GM18507 (cell line): ENCODE measurements at regions not wholly inside any gene's neighbourhood (a gene's known extent, or its start where the extent isn't known, plus 50 kb on each side); places are given as distances from the start of the nearest gene placed in this dataset.

Experiments
- DNase-seq: peaks from one replicate; pipeline ENCODE4 v3.0.0; 2011; ENCODE audit warnings: low read depth; ENCODE audit not compliant: insufficient read length; ENCODE audit errors: extremely low spot score
- FAIRE-seq: peaks from 2 replicates; lab custom pipeline; 2011; peaks lifted over from hg19 to GRCh38; lab: Jason Lieb, UNC

GRCh38 chr15:85972805-85973540, 106.7 kb upstream of the AGBL1 start:
- no peak for FAIRE-seq

GRCh38 chr15:85973584-85974347, 105.9 kb upstream of the AGBL1 start:
- no peak for DNase-seq
- no peak for FAIRE-seq

More at GRCh38 chr15:85972805-85973540, 106.7 kb upstream of the AGBL1 start:
- no peak for DNase-seq

- DNase-seq (no peak), FAIRE-seq (no peak)
Observed at GRCh38 chr15:85974348-85974705, 105.3 kb upstream of the AGBL1 start.

- FAIRE-seq, result no peak
- no peak for DNase-seq
Observed at GRCh38 chr15:85974742-85975141, 104.9 kb upstream of the AGBL1 start.

GRCh38 chr15:85976102-85976501, 103.6 kb upstream of the AGBL1 start:
- FAIRE-seq (no peak), DNase-seq (no peak)

GRCh38 chr15:85976986-85977385, 102.7 kb upstream of the AGBL1 start:
- no peak for FAIRE-seq
- DNase-seq, result no peak

- no peak for DNase-seq
- no peak for FAIRE-seq
Observed at GRCh38 chr15:85977586-85977985, 102.1 kb upstream of the AGBL1 start.

- no peak for FAIRE-seq
- no peak for DNase-seq
Observed at GRCh38 chr15:85979929-85980328, 99.7 kb upstream of the AGBL1 start.

- no peak for FAIRE-seq
Observed at GRCh38 chr15:85980946-85981345, 98.7 kb upstream of the AGBL1 start.

GRCh38 chr15:85984241-85984640, 95.4 kb upstream of the AGBL1 start:
- DNase-seq, result no peak
- FAIRE-seq, result no peak

More at GRCh38 chr15:85980946-85981345, 98.7 kb upstream of the AGBL1 start:
- no peak for DNase-seq

- DNase-seq (no peak), FAIRE-seq (no peak)
Observed at GRCh38 chr15:85986116-85986515, 93.6 kb upstream of the AGBL1 start.

- FAIRE-seq, result no peak
Observed at GRCh38 chr15:85986741-85987140, 92.9 kb upstream of the AGBL1 start.

GRCh38 chr15:85988741-85989140, 90.9 kb upstream of the AGBL1 start:
- FAIRE-seq (no peak), DNase-seq (no peak)

More at GRCh38 chr15:85986741-85987140, 92.9 kb upstream of the AGBL1 start:
- no peak for DNase-seq

- no peak for DNase-seq
- no peak for FAIRE-seq
Observed at GRCh38 chr15:85992224-85992623, 87.4 kb upstream of the AGBL1 start.

GRCh38 chr15:85993116-85993515, 86.6 kb upstream of the AGBL1 start:
- DNase-seq, result no peak
- no peak for FAIRE-seq

- FAIRE-seq (no peak), DNase-seq (no peak)
Observed at GRCh38 chr15:85997618-85998017, 82.1 kb upstream of the AGBL1 start.

- no peak for DNase-seq
- no peak for FAIRE-seq
Observed at GRCh38 chr15:85999658-86000057, 80.0 kb upstream of the AGBL1 start.

GRCh38 chr15:86001200-86001599, 78.5 kb upstream of the AGBL1 start:
- no peak for FAIRE-seq
- no peak for DNase-seq

- no peak for FAIRE-seq
- no peak for DNase-seq
Observed at GRCh38 chr15:86002444-86002843, 77.2 kb upstream of the AGBL1 start.

GRCh38 chr15:86004061-86004460, 75.6 kb upstream of the AGBL1 start:
- FAIRE-seq, result no peak

GRCh38 chr15:86006546-86006945, 73.1 kb upstream of the AGBL1 start:
- FAIRE-seq (no peak), DNase-seq (no peak)

More at GRCh38 chr15:86004061-86004460, 75.6 kb upstream of the AGBL1 start:
- DNase-seq, result no peak
